Superior temporal gyrus (tissue), 1 donor: ENCODE measurements at regions not wholly inside any gene's neighbourhood (a gene's known extent, or its start where the extent isn't known, plus 50 kb on each side); places are given as distances from the start of the nearest gene placed in this dataset.
"Not testable (repeated sequence)": the region's sequence is repeated elsewhere in the genome, so short reads cannot be mapped to it uniquely, and the experiment has no call there.

Source experiments
- DNase-seq: peaks from one replicate; pipeline ENCODE4 v3.0.0-alpha.2; 2016; ENCODE audit errors: extremely low spot score

DNA sequence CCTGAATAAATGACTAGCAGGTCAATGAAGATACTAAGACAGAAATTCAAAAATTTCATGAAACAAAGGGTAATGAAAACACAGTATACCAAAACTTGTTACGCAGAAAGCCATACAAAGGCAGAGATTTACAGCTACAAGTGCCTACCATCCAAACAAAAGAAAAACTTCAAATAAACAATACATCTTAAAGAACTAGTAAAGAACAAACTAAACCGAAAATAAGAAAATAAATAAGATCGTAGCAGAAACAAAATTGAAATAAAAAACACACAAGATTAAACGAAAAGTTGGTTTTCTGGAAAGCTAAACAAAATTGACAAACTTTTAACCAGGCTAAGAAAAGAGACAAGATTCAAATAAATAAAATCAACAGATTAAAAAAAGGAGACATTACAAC lies 51.5 kb downstream of the VPREB1 start:
- DNase-seq, result not testable (repeated sequence)

- not testable (repeated sequence) for DNase-seq
Measured at GRCh38 chr22:22297159-22297793, 52.7 kb downstream of the VPREB1 start.

DNA sequence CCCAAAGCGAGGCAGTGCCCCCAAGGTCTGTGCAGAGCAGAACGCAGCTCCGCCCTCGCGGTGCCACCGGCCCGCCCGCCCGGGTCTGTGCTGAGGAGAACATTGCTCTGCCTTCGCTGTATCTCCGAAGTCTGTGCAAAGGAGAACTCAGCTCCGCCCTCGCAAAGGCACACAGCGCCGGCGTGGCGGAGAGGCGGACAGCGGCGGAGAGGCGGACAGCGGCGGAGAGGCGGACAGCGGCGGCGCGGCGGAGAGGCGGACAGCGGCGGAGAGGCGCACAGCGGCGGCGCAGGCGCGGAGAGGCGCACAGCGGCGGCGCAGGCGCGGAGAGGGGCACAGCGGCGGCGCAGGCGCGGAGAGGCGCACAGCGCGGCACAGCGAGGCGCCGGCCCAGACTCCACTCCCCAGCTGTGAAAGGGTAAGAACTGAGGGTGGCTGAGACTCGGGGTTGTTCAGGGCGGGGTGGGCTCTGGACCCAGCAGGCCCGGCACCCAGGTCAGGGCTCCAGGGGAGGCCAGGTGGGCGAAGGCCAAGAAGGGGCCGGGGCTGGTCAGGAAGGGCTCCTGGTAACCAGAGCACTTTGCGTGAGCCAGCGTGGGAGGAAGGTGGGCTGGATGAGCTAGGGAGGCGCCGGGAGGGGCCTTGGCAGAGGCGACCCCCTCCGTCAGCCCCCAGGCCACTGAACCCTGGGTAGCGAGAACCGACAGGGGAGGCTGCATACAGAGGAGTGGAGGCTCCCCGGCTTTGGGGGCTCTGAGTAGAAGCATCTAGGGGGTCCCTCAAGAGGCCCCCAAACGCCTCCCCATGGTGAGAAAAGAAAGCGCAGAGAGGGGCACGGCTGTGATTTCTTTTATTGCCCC lies 53.4 kb downstream of the VPREB1 start:
- peak; percentile 41 for DNase-seq

- DNase-seq, result not testable (repeated sequence)
Measured at GRCh38 chr22:22298654-22299009, 54.0 kb downstream of the VPREB1 start.

GRCh38 chr22:22300511-22300910 lies 55.9 kb downstream of the VPREB1 start:
- DNase-seq, result not testable (repeated sequence)

GRCh38 chr22:22300946-22301345 lies 56.4 kb downstream of the VPREB1 start:
- DNase-seq, result not testable (repeated sequence)

GRCh38 chr22:22316589-22316988 lies 72.0 kb downstream of the VPREB1 start:
- DNase-seq, result no peak

GRCh38 chr22:22318723-22319465 lies 74.3 kb downstream of the VPREB1 start:
- DNase-seq, result no peak

DNA sequence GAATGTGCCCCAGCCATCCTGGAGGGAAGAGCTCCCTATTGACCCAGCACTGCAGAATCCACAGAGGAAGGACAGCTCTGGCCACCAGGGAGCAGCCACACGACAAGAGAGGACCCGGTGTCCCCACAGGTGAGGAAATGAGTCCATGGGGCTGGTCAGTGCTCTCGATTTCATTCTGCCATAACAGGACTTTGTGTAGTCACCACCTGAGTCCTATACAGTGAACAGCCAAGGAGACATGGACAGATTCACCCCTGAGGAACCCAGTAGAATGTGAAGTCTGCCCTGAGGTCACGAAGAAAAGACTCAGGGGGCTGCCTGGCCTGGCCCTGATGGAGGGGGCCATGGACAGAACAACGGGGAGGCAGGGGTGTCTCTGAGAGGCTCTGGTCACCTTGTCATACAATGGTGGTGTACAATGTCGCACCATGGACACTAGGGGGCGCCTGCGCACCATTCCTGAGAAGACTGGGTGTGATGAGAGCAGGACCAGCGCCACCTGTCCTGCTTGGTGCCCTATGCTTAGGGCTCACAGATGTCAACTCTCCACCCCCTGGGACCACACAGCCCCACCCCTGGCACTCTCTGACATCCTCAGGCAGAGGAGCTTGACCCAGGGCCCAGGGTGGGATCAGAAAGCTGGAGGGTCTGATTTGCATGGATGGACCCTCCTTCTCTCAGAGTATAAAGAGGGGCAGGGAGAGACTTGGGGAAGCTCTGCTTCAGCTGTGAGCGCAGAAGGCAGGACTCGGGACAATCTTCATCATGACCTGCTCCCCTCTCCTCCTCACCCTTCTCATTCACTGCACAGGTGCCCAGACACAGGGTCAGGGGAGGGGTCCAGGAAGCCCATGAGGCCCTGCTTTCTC lies 77.4 kb downstream of the VPREB1 start:
- peak; percentile 85 for DNase-seq

DNA sequence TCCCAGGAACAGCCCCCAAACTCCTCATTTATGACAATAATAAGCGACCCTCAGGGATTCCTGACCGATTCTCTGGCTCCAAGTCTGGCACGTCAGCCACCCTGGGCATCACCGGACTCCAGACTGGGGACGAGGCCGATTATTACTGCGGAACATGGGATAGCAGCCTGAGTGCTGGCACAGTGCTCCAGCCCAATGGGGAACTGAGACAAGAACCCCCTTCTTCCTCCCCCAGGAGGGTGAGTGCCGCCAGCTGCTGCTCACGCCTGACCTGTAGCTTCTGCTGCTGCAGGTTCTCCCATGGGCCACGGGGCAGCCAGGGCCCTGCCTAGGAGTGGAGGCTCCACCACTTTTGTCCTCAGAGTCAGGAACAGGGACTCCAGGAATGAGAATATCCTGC lies 78.2 kb downstream of the VPREB1 start:
- no peak for DNase-seq

- DNase-seq, result no peak
Measured at GRCh38 chr22:22327723-22328122, 83.1 kb downstream of the VPREB1 start.

DNA sequence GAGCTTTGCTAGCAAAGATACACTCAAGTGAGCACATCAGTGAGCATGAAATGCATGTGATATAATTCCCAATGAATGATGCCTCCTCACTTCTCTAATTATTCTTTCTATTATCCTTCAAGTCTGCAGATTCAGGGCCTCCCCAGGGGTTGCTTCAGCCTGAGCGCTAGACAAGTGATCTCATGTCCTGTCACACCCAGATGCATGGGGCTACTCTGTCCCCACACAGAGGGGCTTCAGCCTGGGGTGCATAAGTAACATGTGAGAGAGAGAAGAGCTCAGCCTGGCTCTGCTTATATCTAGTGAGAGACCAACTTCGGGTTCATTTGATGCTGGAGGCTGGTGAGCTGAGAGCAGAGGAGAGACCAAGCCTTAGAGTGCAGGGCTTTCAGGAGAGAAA lies 85.2 kb downstream of the VPREB1 start:
- no peak for DNase-seq

- DNase-seq, result not testable (repeated sequence)
Measured at GRCh38 chr22:22335640-22336039, 91.1 kb downstream of the VPREB1 start.

DNA sequence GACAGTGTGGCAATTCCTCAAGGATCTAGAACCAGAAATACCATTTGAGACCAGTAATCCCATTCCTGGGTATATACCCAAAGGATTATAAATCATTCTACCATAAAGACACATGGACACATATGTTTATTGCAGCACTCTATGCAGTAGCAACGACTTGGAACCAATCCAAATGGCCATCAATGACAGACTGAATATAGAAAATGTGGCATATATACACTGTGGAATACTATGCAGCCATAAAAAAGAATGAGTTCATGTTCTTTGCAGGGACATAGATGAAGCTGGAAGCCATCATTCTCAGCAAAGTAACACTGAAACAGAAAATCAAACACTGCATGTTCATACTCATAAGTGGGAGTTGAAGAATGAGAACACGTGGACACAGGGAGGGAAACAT lies 91.7 kb downstream of the VPREB1 start:
- not testable (repeated sequence) for DNase-seq

- not testable (repeated sequence) for DNase-seq
Measured at GRCh38 chr22:22338778-22339177, 94.2 kb downstream of the VPREB1 start.

DNA sequence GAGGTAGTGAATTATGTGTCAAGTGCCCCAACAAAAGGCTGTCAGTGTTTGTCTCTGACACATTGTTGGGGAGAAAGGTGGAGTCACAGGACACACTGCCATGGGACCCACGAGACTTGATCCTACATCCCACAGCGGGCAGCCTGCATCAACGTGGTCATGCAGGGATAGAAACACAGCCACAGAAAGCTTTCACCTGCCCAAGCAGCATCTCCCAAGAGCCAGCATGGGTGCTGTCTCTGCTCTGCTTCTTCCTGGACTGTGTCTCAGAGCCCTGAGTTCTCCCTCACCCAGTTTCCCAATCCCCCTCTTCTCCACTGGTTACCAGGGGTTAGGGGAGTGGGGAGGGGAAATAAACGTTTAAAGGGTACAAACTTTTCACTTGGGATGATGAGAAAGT lies 97.2 kb downstream of the VPREB1 start:
- DNase-seq, result no peak

- DNase-seq, result no peak
Measured at GRCh38 chr22:22342697-22343580, 98.4 kb downstream of the VPREB1 start.

DNA sequence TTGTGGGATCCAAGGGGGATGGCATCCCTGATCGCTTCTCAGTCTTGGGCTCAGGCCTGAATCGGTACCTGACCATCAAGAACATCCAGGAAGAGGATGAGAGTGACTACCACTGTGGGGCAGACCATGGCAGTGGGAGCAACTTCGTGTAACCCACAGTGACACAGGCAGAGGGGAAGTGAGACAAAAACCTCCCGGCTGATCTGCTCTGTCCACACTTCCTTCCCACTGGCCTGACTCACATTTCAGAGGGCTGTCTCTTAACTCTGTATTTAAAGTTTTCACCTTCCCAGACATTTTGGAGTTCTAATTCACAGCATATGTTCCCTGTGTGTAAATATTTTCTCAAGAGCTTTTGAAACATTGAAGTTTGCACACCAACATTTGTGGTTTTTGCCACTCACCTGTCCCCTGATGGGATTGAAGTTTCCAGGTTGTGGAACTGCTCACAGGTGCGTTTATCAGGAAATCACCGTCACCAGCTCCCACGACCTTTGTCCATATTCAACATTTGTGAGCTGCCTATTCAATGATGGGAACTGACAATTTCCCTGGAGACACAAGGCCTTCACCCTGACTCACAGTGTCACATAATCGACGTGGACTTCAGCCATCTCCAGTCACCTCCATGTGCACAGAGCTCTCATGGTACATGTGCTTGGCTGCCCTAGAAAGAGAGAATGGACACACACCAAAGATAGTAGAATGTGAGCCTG lies 99.2 kb downstream of the VPREB1 start:
- DNase-seq, result no peak

DNA sequence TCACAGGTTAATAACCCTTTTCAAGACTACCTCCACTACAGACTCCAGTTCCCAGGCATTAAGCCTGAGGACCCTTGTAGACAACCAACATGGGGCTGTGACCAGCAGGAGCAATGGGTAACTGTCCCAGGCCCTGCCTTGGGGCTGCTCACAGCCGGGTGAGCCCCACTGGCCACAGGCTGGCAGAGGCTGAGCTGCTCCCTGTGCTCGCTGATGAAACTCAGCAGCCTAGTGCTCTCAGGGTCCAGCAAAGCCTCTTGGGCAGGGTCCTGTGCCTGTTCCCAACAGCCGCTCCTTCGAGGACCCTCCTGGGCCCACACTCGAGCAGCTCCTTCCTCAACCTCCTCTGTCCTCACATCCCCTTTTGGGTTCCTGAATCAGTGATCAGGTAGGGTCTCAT lies 99.8 kb downstream of the VPREB1 start:
- DNase-seq, result no peak

GRCh38 chr22:22345781-22346180 lies 101.2 kb downstream of the VPREB1 start:
- DNase-seq, result no peak
